Pancreas (tissue), 10 donors: ENCODE measurements at regions not wholly inside any gene's neighbourhood (a gene's known extent, or its start where the extent isn't known, plus 50 kb on each side); places are given as distances from the start of the nearest gene placed in this dataset.

Experiments used
- ATAC-seq, 4 donors: fragments of 200-7000 bp; cut with Tn5 transposase; one replicate each; pipeline versions ENCODE4 v1.8.0 to v1.9.1; 2020; ENCODE audit warnings: mild to moderate bottlenecking in 4 of 4, moderate library complexity in 4 of 4
- DNase-seq, 6 donors: peaks; one replicate each; pipeline ENCODE4 v3.0.0-alpha.2; 2020
- FAIRE-seq: peaks from 2 replicates; lab custom pipeline; 2012; peaks lifted over from hg19 to GRCh38; lab: Jason Lieb, UNC
- H3K27ac ChIP-seq, 4 donors: fragments of 200-600 bp; sonication (generic); 1 replicate in 3 of 4; 2 replicates in 1 of 4; pipeline versions ENCODE4 v1.5.0 to v1.8.0; 2020
- H3K27me3 ChIP-seq, 4 donors: fragments of 200-600 bp; one replicate each; pipeline ENCODE4 v1.8.0; 2021
- H3K36me3 ChIP-seq, 3 donors: fragments of 200-600 bp; sonication (generic) in 1 of 3; one replicate each; pipeline versions ENCODE4 v1.5.0 to v1.8.0; 2020 to 2021
- H3K4me1 ChIP-seq, 3 donors: fragments of 200-600 bp; one replicate each; pipeline ENCODE4 v1.8.0; 2021
- H3K4me3 ChIP-seq, 4 donors: fragments of 200-600 bp; sonication (generic) in 2 of 4; one replicate each; pipeline versions ENCODE4 v1.5.0 to v1.8.0; 2020 to 2021
- H3K9me3 ChIP-seq, 4 donors: fragments of 200-600 bp; one replicate each; pipeline ENCODE4 v1.8.0; 2021
- WGBS, 2 donors: extraction: QIAGEN DNeasy Blood & Tissue Kit; methylation state at CpG; one replicate each; pipeline ENCODE4 v1.1.7; 2013; 5-methylcytosine and 5-hydroxymethylcytosine counted together
- intact Hi-C, 3 donors: fragments of 100-400 bp; cut with DNase I; formaldehyde crosslinking; loops; one replicate each; pipeline versions ENCODE4 v1.11.1 to v1.14.2; 2022
- TF ChIP-seq, protein P1 (sequence below), 4 donors: fragments of 200-600 bp; sonication (generic) in 3 of 4; IDR thresholded peaks; one replicate each; pipeline versions ENCODE4 v1.5.0 to v1.8.0; 2021; ENCODE audit warnings: antibody characterized with exemption in 4 of 4
- donor health status: healthy with polysubstance abuse.
- donor health status: DM: no; HTN: no; CAD: no; lungs with moderate emphysema.
- donor health status: DM: no; HTN: no; CAD: no.
- donor health status: control.
- donor health status: control.
- donor health status: Bipolar disorder and iron deficiency.
- donor health status: DM: yes; HTN: yes; CAD: no.
- donor health status: DM: no; HTN: no; CAD: no.
- donor health status: DM: no; HTN: no; CAD: no.
- donor health status: DM: yes; HTN: yes; CAD: no.

DNA sequence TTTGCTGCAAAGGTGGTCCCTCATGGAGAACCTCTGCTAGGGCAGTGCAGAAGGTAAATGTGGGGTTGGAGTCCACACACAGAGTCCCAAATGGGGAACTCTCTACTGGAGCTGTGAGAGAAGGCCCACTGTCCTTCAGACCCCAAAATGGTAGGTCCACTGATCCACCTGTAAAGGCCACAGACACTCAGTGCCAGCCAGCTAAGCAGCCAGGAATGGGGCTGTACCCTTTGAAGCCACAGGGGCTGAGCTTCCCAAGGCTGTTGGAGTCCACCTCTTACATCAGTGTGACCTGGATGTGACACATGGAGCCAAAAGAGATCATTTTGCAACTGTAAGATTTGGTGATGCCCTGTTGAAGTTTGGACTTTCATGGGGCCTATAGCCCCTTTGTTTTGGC lies 252.4 kb upstream of the GULP1 start:
- TF ChIP-seq, protein P1, sequence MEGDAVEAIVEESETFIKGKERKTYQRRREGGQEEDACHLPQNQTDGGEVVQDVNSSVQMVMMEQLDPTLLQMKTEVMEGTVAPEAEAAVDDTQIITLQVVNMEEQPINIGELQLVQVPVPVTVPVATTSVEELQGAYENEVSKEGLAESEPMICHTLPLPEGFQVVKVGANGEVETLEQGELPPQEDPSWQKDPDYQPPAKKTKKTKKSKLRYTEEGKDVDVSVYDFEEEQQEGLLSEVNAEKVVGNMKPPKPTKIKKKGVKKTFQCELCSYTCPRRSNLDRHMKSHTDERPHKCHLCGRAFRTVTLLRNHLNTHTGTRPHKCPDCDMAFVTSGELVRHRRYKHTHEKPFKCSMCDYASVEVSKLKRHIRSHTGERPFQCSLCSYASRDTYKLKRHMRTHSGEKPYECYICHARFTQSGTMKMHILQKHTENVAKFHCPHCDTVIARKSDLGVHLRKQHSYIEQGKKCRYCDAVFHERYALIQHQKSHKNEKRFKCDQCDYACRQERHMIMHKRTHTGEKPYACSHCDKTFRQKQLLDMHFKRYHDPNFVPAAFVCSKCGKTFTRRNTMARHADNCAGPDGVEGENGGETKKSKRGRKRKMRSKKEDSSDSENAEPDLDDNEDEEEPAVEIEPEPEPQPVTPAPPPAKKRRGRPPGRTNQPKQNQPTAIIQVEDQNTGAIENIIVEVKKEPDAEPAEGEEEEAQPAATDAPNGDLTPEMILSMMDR (IDR thresholded peaks at IDR 0.05) = no peak
- Histone ChIP-seq H3K36me3 (no peaks in the 10 kb centered on the region), H3K9me3 (no peaks in the 10 kb centered on the region), H3K27me3 (no peaks in the 10 kb centered on the region), H3K4me1 (no peaks in the 10 kb centered on the region), H3K4me3 (no peak overlapping the region), H3K27ac (no peak overlapping the region)
- intact Hi-C loops = no loop called here
- DNase-seq = no peak
- no peak for FAIRE-seq
- ATAC-seq = no peak

DNA sequence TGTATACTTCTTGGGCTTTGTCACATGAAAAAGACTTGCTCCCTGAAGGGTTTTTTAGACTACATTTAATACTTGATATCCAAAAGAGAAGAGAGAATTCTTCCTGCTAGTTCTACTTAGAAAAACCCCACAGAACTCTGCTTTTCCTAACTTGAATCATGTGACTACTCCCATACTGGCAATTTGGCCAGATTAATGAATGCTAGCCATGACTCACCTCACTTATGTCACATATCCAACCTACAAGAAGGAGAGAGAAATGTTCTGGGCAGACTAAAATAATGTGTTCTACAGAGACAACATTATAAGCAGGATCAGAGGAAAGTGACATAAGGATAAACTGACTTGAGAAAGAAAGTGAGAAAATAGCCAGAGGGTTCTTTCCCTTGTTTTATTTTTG lies 249.3 kb upstream of the GULP1 start:
- no peak for DNase-seq

DNA sequence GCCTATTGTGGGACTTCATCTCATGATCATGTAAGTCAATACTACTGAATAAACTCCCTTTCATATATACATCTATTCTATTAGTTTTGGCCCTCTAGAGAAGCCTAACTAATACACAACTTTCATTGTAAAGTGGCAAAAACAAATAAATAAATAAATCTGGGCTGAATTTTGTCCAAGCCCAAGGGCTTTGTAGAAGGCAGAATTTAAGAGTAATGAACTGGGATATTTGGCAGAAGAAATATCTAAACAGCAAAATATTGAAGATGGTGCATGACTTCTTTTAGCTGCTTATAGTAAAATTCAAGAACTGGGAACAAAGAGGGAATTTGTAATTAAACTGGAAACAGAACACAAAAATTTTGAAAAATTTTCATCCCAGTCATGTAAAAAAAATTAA lies 246.7 kb upstream of the GULP1 start:
- intact Hi-C loops = no loop called here
- H3K9me3 ChIP-seq = no peaks in the 10 kb centered on the region
- H3K36me3 ChIP-seq = no peaks in the 10 kb centered on the region
- DNase-seq (no peak), ATAC-seq (no peak), FAIRE-seq (no peak)
- no peaks in the 10 kb centered on the region for H3K4me1 ChIP-seq
- no peak overlapping the region for H3K27ac ChIP-seq
- TF ChIP-seq, protein P1 (IDR thresholded peaks at IDR 0.05) = no peak
- H3K4me3 ChIP-seq = no peak overlapping the region
- no peaks in the 10 kb centered on the region for H3K27me3 ChIP-seq

More for the DNA sequence above, 249.3 kb upstream of the GULP1 start:
- intact Hi-C loops = no loop called here
- FAIRE-seq (no peak), ATAC-seq (no peak)
- Histone ChIP-seq H3K4me3 (no peak overlapping the region), H3K36me3 (no peaks in the 10 kb centered on the region), H3K9me3 (no peaks in the 10 kb centered on the region), H3K27ac (no peak overlapping the region), H3K4me1 (no peaks in the 10 kb centered on the region), H3K27me3 (no peaks in the 10 kb centered on the region)
- TF ChIP-seq, protein P1 (IDR thresholded peaks at IDR 0.05) = no peak

DNA sequence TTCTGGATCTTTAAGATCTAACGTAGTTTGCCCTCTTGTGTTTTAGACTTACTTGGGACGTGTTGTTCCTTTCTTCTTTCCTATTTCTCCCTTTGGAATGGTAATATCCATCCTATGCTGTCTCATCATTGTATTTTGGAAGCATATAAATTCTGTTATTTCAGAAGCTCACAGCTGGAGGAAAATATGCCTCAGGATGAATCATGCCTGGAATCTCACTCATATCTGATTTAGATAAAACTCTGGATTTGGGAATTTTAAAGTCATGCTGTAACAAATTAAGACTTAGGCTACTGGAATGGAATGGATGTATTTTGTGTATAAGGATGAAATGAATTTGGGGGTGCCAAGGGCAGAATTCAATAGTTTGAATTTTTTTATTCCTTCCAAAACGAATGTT lies 245.2 kb upstream of the GULP1 start:
- peaks cover 0 to 5% (median 0%) of the 10 kb centered on the region in 3 donors for H3K4me1 ChIP-seq
- TF ChIP-seq, protein P1 (IDR thresholded peaks at IDR 0.05) = no peak
- H3K9me3 ChIP-seq = no peaks in the 10 kb centered on the region
- intact Hi-C loops = no loop called here
- H3K36me3 ChIP-seq = no peaks in the 10 kb centered on the region
- no peak for ATAC-seq
- no peak overlapping the region for H3K27ac ChIP-seq
- H3K27me3 ChIP-seq = no peaks in the 10 kb centered on the region
- DNase-seq = no peak
- no peak overlapping the region for H3K4me3 ChIP-seq
- FAIRE-seq = no peak
- WGBS, 2 donors = 73 to 81% methylated on average over 3 of the region's 3 CpGs

DNA sequence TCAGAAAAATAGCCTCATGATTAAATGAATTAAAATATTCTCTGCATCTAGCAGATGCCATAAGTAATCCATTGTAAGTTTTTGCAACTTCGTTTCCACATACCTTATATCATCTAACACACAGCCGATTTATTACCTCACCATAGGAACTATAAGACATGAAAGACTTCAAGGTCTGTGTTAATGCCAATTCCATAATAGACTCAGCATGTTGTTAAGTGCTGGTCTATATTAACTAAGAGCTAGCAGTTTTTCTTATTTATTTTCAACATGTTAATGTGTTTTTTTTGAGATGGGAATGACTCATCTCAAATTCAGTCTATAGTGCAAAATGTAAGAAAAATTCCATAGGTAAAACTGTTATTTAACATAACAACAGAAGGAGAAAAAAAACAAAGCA lies 243.9 kb upstream of the GULP1 start:
- H3K4me1 ChIP-seq = peaks cover 0 to 5% (median 0%) of the 10 kb centered on the region in 3 donors
- ATAC-seq (no peak), DNase-seq (no peak), FAIRE-seq (peak; percentile 17)
- no peak overlapping the region for H3K4me3 ChIP-seq
- intact Hi-C loops = no loop called here
- no peaks in the 10 kb centered on the region for H3K9me3 ChIP-seq
- 67 to 81% methylated on average over 2 of the region's 2 CpGs for WGBS, 2 donors
- no peak overlapping the region for H3K27ac ChIP-seq
- TF ChIP-seq, protein P1 (IDR thresholded peaks at IDR 0.05) = no peak
- H3K27me3 ChIP-seq = no peaks in the 10 kb centered on the region
- H3K36me3 ChIP-seq = no peaks in the 10 kb centered on the region
